Liver (tissue), 8 donors: ENCODE measurements at regions not wholly inside any gene's neighbourhood (a gene's known extent, or its start where the extent isn't known, plus 50 kb on each side); places are given as distances from the start of the nearest gene placed in this dataset.

Experiments
- DNase-seq: peaks from one replicate; pipeline ENCODE4 v3.0.0-alpha.2; 2017; ENCODE audit warnings: low spot score
- H3K27ac ChIP-seq, 2 donors: one replicate each; pipeline ENCODE4 v1.7.0; 2013; ENCODE audit warnings: inconsistent platforms in 2 of 2, low read length in 2 of 2, control low read depth in 1 of 2, low read depth in 1 of 2, mild to moderate bottlenecking in 1 of 2
- H3K27me3 ChIP-seq, 4 donors: one replicate each; pipeline versions ENCODE4 v1.6.1 to v1.7.0; 2013; ENCODE audit warnings: low read length in 3 of 4, inconsistent platforms in 1 of 4, mild to moderate bottlenecking in 1 of 4, moderate library complexity in 1 of 4; ENCODE audit not compliant: control insufficient read depth in 4 of 4, insufficient read depth in 4 of 4
- H3K36me3 ChIP-seq, 4 donors: one replicate each; pipeline versions ENCODE4 v1.6.1 to v1.7.0; 2013; ENCODE audit warnings: low read length in 3 of 4, mild to moderate bottlenecking in 3 of 4, low read depth in 1 of 4, moderate library complexity in 1 of 4; ENCODE audit not compliant: control insufficient read depth in 4 of 4, insufficient read depth in 3 of 4
- H3K4me1 ChIP-seq, 4 donors: one replicate each; pipeline versions ENCODE4 v1.6.1 to v1.7.0; 2013; ENCODE audit warnings: low read length in 3 of 4, mild to moderate bottlenecking in 3 of 4, moderate library complexity in 1 of 4; ENCODE audit not compliant: control insufficient read depth in 4 of 4, insufficient read depth in 4 of 4
- H3K4me3 ChIP-seq, 3 donors: one replicate each; pipeline versions ENCODE4 v1.6.1 to v1.7.0; 2013; ENCODE audit warnings: low read length in 3 of 3, control low read depth in 1 of 3, low read depth in 1 of 3, mild to moderate bottlenecking in 1 of 3
- H3K9ac ChIP-seq, 2 donors: one replicate each; pipeline ENCODE4 v1.7.0; 2013; ENCODE audit warnings: low read length in 2 of 2, mild to moderate bottlenecking in 2 of 2, moderate library complexity in 2 of 2, control low read depth in 1 of 2, low read depth in 1 of 2
- H3K9me3 ChIP-seq, 4 donors: one replicate each; pipeline versions ENCODE4 v1.6.1 to v1.7.0; 2013; ENCODE audit warnings: low read length in 3 of 4; ENCODE audit not compliant: control insufficient read depth in 4 of 4
- ATF3 ChIP-seq: IDR thresholded peaks from 2 replicates; pipeline ENCODE4 v1.6.1; 2016; ENCODE audit warnings: antibody characterized with exemption
- CTCF ChIP-seq: fragments of 150-350 bp; IDR thresholded peaks from 2 replicates; pipeline ENCODE4 v1.5.1; 2017; ENCODE audit warnings: improper control_type of control experiment, low read depth, low read length; ENCODE audit not compliant: missing input control
- FOXA1 ChIP-seq: IDR thresholded peaks from 2 replicates; pipeline ENCODE4 v1.6.1; 2016; ENCODE audit warnings: antibody characterized with exemption
- FOXA2 ChIP-seq: IDR thresholded peaks from 2 replicates; pipeline ENCODE4 v1.6.1; 2016; ENCODE audit warnings: antibody characterized with exemption
- GABPA ChIP-seq, 2 donors: IDR thresholded peaks in 1 of 2; conservative IDR thresholded peaks in 1 of 2; 2 replicates each; pipeline ENCODE4 v1.6.1; 2016; ENCODE audit warnings: antibody characterized with exemption in 2 of 2, mild to moderate bottlenecking in 1 of 2, moderate library complexity in 1 of 2
- HNF4A ChIP-seq, 2 donors: conservative IDR thresholded peaks; 2 replicates each; pipeline ENCODE4 v1.6.1; 2016; ENCODE audit warnings: antibody characterized with exemption in 2 of 2, mild to moderate bottlenecking in 2 of 2
- HNF4G ChIP-seq: IDR thresholded peaks from 2 replicates; pipeline ENCODE4 v1.6.1; 2016; ENCODE audit warnings: antibody characterized with exemption
- SP1 ChIP-seq: IDR thresholded peaks from 2 replicates; pipeline ENCODE4 v1.6.1; 2018; ENCODE audit warnings: antibody characterized with exemption, mild to moderate bottlenecking
- ZBTB33 ChIP-seq: IDR thresholded peaks from 2 replicates; pipeline ENCODE4 v1.6.1; 2016; ENCODE audit warnings: antibody characterized with exemption
- WGBS: extraction: QIAGEN DNeasy Blood & Tissue Kit; methylation state at CpG from one replicate; pipeline ENCODE4 v1.1.7; 2013; 5-methylcytosine and 5-hydroxymethylcytosine counted together
- TF ChIP-seq, protein P1 (sequence below): IDR thresholded peaks from 2 replicates; pipeline ENCODE4 v1.6.1; 2016; ENCODE audit warnings: antibody characterized with exemption
- donor health status: healthy.
- donor health status: healthy.
- donor health status: healthy.
- donor health status: healthy.
- donor health status: healthy.

DNA sequence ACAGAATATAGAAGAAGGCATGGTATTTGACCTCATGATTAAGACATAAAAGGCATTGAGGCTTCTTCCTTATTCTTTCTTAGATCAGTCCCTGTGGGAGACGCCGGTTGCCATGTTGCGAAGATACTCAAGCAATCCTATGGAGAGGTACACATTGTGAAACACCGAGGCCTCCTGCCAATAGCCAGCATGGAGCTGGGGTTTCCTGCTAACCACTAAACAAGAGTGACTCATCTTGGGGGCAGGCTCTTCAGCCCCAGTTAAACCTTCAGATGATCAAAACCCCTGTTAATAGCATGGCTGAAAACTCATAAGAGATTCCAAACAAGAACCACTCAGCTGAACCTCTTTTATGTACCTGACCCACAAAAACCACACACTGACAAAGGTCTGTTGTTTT, 478.8 kb downstream of the CD83 start:
- H3K36me3 ChIP-seq: no peaks in the 10 kb centered on the region
- no peaks in the 10 kb centered on the region for H3K27me3 ChIP-seq
- TF ChIP-seq ATF3 (no peak), CTCF (no peak), GABPA (IDR thresholded peaks at IDR 0.05 in 1 of 2, conservative IDR thresholded peaks at IDR 0.05 in 1 of 2) (no peak), SP1 (no peak)
- no peaks in the 10 kb centered on the region for H3K9me3 ChIP-seq
- H3K9ac ChIP-seq: no peak overlapping the region
- no peaks in the 10 kb centered on the region for H3K4me1 ChIP-seq
- H3K27ac ChIP-seq: no peak overlapping the region
- no peak overlapping the region for H3K4me3 ChIP-seq
- DNase-seq: no peak
- WGBS: 90% methylated on average over 4 of the region's 4 CpGs

- WGBS: 64% methylated on average over 4 of the region's 4 CpGs
- no peak for TF ChIP-seq HNF4G
- no peak for TF ChIP-seq HNF4A (conservative IDR thresholded peaks at IDR 0.05)
- TF ChIP-seq, protein P1, sequence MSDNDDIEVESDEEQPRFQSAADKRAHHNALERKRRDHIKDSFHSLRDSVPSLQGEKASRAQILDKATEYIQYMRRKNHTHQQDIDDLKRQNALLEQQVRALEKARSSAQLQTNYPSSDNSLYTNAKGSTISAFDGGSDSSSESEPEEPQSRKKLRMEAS: no peak
- TF ChIP-seq FOXA2: no peak
- TF ChIP-seq CTCF: no peak
- TF ChIP-seq ZBTB33: no peak
- no peak for TF ChIP-seq FOXA1
- no peaks in the 10 kb centered on the region for H3K4me1 ChIP-seq
Observed at GRCh38 chr6:14597090-14597489, 479.5 kb downstream of the CD83 start.

More at GRCh38 chr6:14597090-14597489, 479.5 kb downstream of the CD83 start:
- no peaks in the 10 kb centered on the region for H3K9me3 ChIP-seq
- no peak overlapping the region for H3K4me3 ChIP-seq
- no peak for DNase-seq
- no peak overlapping the region for H3K9ac ChIP-seq
- H3K27me3 ChIP-seq: no peaks in the 10 kb centered on the region
- H3K27ac ChIP-seq: no peak overlapping the region
- no peaks in the 10 kb centered on the region for H3K36me3 ChIP-seq
